H9 (cell line): ENCODE measurements at regions not wholly inside any gene's neighbourhood (a gene's known extent, or its start where the extent isn't known, plus 50 kb on each side); places are given as distances from the start of the nearest gene placed in this dataset.
A peak's percentile ranks its signal among the peaks of the same experiment; 100 is the strongest.
"Not testable (repeated sequence)": the region's sequence is repeated elsewhere in the genome, so short reads cannot be mapped to it uniquely, and the experiment has no call there.

ENCODE experiments used
- DNase-seq: peaks from one replicate; pipeline ENCODE4 v3.0.0-alpha.2; 2017
- H2AFZ ChIP-seq: one replicate; pipeline ENCODE4 v1.6.1; 2013; ENCODE audit warnings: mild to moderate bottlenecking, low read length, control low read depth, moderate library complexity
- H2AK5ac ChIP-seq: 2 replicates; pipeline ENCODE4 v1.6.1; 2013; ENCODE audit warnings: low read length, control low read depth, mixed read lengths; ENCODE audit not compliant: insufficient read length
- H2BK120ac ChIP-seq: one replicate; pipeline ENCODE4 v1.6.1; 2013; ENCODE audit warnings: low read depth, mild to moderate bottlenecking, low read length, control low read depth, inconsistent platforms; ENCODE audit not compliant: poor library complexity, severe bottlenecking
- H2BK12ac ChIP-seq: 2 replicates; pipeline ENCODE4 v1.6.1; 2013; ENCODE audit warnings: low read length, control low read depth, mixed read lengths, low read depth; ENCODE audit not compliant: insufficient read length
- H2BK15ac ChIP-seq: 2 replicates; pipeline ENCODE4 v1.6.1; 2013; ENCODE audit warnings: low read depth, low read length, control low read depth
- H2BK20ac ChIP-seq: one replicate; pipeline ENCODE4 v1.6.1; 2013; ENCODE audit warnings: low read depth, mild to moderate bottlenecking, low read length, control low read depth, inconsistent platforms; ENCODE audit not compliant: poor library complexity, severe bottlenecking
- H2BK5ac ChIP-seq: 2 replicates; pipeline ENCODE4 v1.6.1; 2013; ENCODE audit warnings: low read length, control low read depth, mixed read lengths; ENCODE audit not compliant: insufficient read length
- H3K14ac ChIP-seq: 2 replicates; pipeline ENCODE4 v1.6.1; 2013; ENCODE audit warnings: low read length, control low read depth; ENCODE audit not compliant: insufficient read depth
- H3K18ac ChIP-seq: 2 replicates; pipeline ENCODE4 v1.6.1; 2013; ENCODE audit warnings: low read depth, mild to moderate bottlenecking, mixed read lengths, low read length, control low read depth; ENCODE audit not compliant: insufficient read length
- H3K23ac ChIP-seq: 2 replicates; pipeline ENCODE4 v1.6.1; 2013; ENCODE audit warnings: low read length, control low read depth, mixed read lengths, low read depth; ENCODE audit not compliant: insufficient read length
- H3K23me2 ChIP-seq: 2 replicates; pipeline ENCODE4 v1.6.1; 2013; ENCODE audit warnings: low read depth, mild to moderate bottlenecking, mixed read lengths, low read length, control low read depth; ENCODE audit not compliant: insufficient read length, poor library complexity, severe bottlenecking
- H3K27ac ChIP-seq: 2 replicates; pipeline ENCODE4 v1.5.1; 2013; ENCODE audit warnings: low read length, control low read depth, mixed read lengths, low read depth; ENCODE audit not compliant: insufficient read length
- H3K27me3 ChIP-seq: 2 replicates; pipeline ENCODE4 v1.6.1; 2013; ENCODE audit warnings: low read length, control low read depth, inconsistent platforms; ENCODE audit not compliant: insufficient read depth
- H3K4ac ChIP-seq: 2 replicates; pipeline ENCODE4 v1.6.1; 2013; ENCODE audit warnings: low read depth, mild to moderate bottlenecking, control low read depth, inconsistent platforms, low read length, moderate library complexity
- H3K4me1 ChIP-seq: 2 replicates; pipeline ENCODE4 v1.6.1; 2013; ENCODE audit warnings: low read length, control low read depth, inconsistent platforms; ENCODE audit not compliant: insufficient read depth
- H3K4me2 ChIP-seq: 2 replicates; pipeline ENCODE4 v1.6.1; 2013; ENCODE audit warnings: low read length, control low read depth, mixed read lengths; ENCODE audit not compliant: insufficient read length, insufficient read depth
- H3K56ac ChIP-seq: 2 replicates; pipeline ENCODE4 v1.6.1; 2013; ENCODE audit warnings: low read depth, mild to moderate bottlenecking, mixed read lengths, low read length, control low read depth; ENCODE audit not compliant: insufficient read length
- H3K79me1 ChIP-seq: 2 replicates; pipeline ENCODE4 v1.6.1; 2013; ENCODE audit warnings: low read depth, mild to moderate bottlenecking, moderate library complexity, low read length, control low read depth, inconsistent platforms; ENCODE audit not compliant: insufficient read depth, poor library complexity, severe bottlenecking
- H3K79me2 ChIP-seq: 2 replicates; pipeline ENCODE4 v1.6.1; 2013; ENCODE audit warnings: low read length, control low read depth, inconsistent platforms; ENCODE audit not compliant: insufficient read depth
- H3K9ac ChIP-seq: 2 replicates; pipeline ENCODE4 v1.6.1; 2013; ENCODE audit warnings: low read length, control low read depth, mixed read lengths; ENCODE audit not compliant: insufficient read length; ENCODE audit errors: extremely low read depth
- H3K9me3 ChIP-seq: one replicate; pipeline ENCODE4 v1.6.1; 2013; ENCODE audit warnings: low read depth, low read length, inconsistent platforms; ENCODE audit not compliant: control insufficient read depth
- H3T11ph ChIP-seq: one replicate; pipeline ENCODE4 v1.6.1; 2013; ENCODE audit warnings: mild to moderate bottlenecking, low read length, control low read depth, inconsistent platforms
- H4K20me1 ChIP-seq: one replicate; pipeline ENCODE4 v1.6.1; 2013; ENCODE audit not compliant: control insufficient read depth, insufficient read length, insufficient read depth
- H4K5ac ChIP-seq: 2 replicates; pipeline ENCODE4 v1.6.1; 2013; ENCODE audit warnings: low read depth, mild to moderate bottlenecking, mixed read lengths, low read length, control low read depth; ENCODE audit not compliant: insufficient read length
- H4K8ac ChIP-seq: replicated peaks from 2 replicates; pipeline ENCODE4 v1.6.1; 2013; ENCODE audit warnings: low read length, control low read depth, mixed read lengths, low read depth; ENCODE audit not compliant: insufficient read length
- H4K91ac ChIP-seq: 2 replicates; pipeline ENCODE4 v1.6.1; 2013; ENCODE audit warnings: low read depth, mild to moderate bottlenecking, moderate library complexity, mixed read lengths, low read length, control low read depth; ENCODE audit not compliant: insufficient read length
- H3K27ac Mint-ChIP-seq, 3 experiments: 2 replicates in 2 of 3; 3 replicates in 1 of 3; pipeline ENCODE4 v1.8.0; 2020 to 2021; ENCODE audit warnings: mixed read lengths in 3 of 3, mild to moderate bottlenecking in 1 of 3, moderate library complexity in 1 of 3
- H3K27me3 Mint-ChIP-seq: 2 replicates; pipeline ENCODE4 v1.8.0; 2021; ENCODE audit warnings: low read depth, mild to moderate bottlenecking, moderate library complexity, mixed read lengths
- H3K36me3 Mint-ChIP-seq, 3 experiments: 2 replicates in 2 of 3; 3 replicates in 1 of 3; pipeline ENCODE4 v1.8.0; 2020 to 2021; ENCODE audit warnings: low read depth in 3 of 3, mixed read lengths in 3 of 3; ENCODE audit not compliant: insufficient read depth in 1 of 3
- H3K4me1 Mint-ChIP-seq, 2 experiments: 2 replicates each; pipeline ENCODE4 v1.8.0; 2020; ENCODE audit warnings: mixed read lengths in 2 of 2
- H3K4me3 Mint-ChIP-seq, 2 experiments: 2 replicates in 1 of 2; 3 replicates in 1 of 2; pipeline ENCODE4 v1.8.0; 2020 to 2021; ENCODE audit warnings: mild to moderate bottlenecking in 2 of 2, mixed read lengths in 2 of 2, moderate library complexity in 1 of 2
- H3K9me3 Mint-ChIP-seq, 2 experiments: 2 replicates in 1 of 2; 3 replicates in 1 of 2; pipeline ENCODE4 v1.8.0; 2020; ENCODE audit warnings: mild to moderate bottlenecking in 2 of 2, mixed read lengths in 2 of 2, moderate library complexity in 1 of 2
- WGBS: extraction: QIAGEN DNeasy Blood & Tissue Kit; methylation state at CpG from one replicate; pipeline ENCODE4 v1.1.7; 2013; ENCODE audit warnings: missing lambda C conversion rate, low lambda C conversion rate, mixed read lengths; ENCODE audit not compliant: insufficient read length; ENCODE audit errors: extremely low coverage; 5-methylcytosine and 5-hydroxymethylcytosine counted together
- TF ChIP-seq, protein P1 (sequence below): fragments of 200-600 bp; sonication (generic); conservative IDR thresholded peaks from 3 replicates; pipeline ENCODE4 v1.8.0; 2021; ENCODE audit warnings: antibody characterized with exemption, mild to moderate bottlenecking

DNA sequence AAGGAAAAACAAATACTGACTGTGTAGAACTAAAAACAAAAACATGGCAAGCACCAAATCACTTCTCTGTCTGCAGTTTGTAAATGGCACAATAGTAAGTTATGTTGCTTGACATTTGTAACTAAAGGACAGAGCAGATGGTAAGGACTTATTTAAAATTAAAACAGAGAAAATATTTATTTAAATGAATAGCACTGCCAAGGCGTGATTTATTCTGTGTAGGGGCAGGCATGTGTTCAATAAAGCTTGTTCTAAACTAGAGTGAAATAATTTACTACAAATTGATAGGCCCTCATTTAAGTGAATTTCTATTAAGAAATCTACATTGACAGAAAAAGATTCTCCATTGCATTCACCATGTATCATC is 231.5 kb downstream of the CYLC2 start:
- Histone ChIP-seq H4K8ac (no peak overlapping the region), H3K23me2 (no peaks in the 10 kb centered on the region), H2BK12ac (no peak overlapping the region), H3T11ph (no peak overlapping the region), H2AFZ (no peak overlapping the region), H3K4ac (no peak overlapping the region), H4K91ac (no peak overlapping the region), H2BK15ac (no peak overlapping the region), H3K9me3 (no peaks in the 10 kb centered on the region), H3K79me1 (no peaks in the 10 kb centered on the region), H3K4me2 (no peak overlapping the region), H3K79me2 (no peaks in the 10 kb centered on the region), H2BK120ac (no peak overlapping the region), H2AK5ac (no peak overlapping the region), H2BK5ac (no peak overlapping the region), H3K27me3 (no peaks in the 10 kb centered on the region; the same call in 1 of the 2 replicates), H4K20me1 (no peaks in the 10 kb centered on the region), H3K27ac (no peak overlapping the region), H4K5ac (no peak overlapping the region), H2BK20ac (no peak overlapping the region), H3K23ac (no peak overlapping the region), H3K18ac (no peak overlapping the region), H3K14ac (no peak overlapping the region), H3K9ac (no peak overlapping the region), H3K4me1 (no peaks in the 10 kb centered on the region), H3K56ac (no peak overlapping the region)
- no peak for DNase-seq
- no peaks in the 10 kb centered on the region for H3K27me3 Mint-ChIP-seq
- no CpG with 5 or more reads among the region's 1 CpG for WGBS
- H3K27ac Mint-ChIP-seq: no peak overlapping the region
- no peak overlapping the region for H3K4me3 Mint-ChIP-seq
- no peaks in the 10 kb centered on the region for H3K36me3 Mint-ChIP-seq
- H3K9me3 Mint-ChIP-seq: peaks cover 2% of the 10 kb centered on the region in 2 experiments; a peak in 3 of 5 replicates
- H3K4me1 Mint-ChIP-seq: no peaks in the 10 kb centered on the region
- TF ChIP-seq, protein P1, sequence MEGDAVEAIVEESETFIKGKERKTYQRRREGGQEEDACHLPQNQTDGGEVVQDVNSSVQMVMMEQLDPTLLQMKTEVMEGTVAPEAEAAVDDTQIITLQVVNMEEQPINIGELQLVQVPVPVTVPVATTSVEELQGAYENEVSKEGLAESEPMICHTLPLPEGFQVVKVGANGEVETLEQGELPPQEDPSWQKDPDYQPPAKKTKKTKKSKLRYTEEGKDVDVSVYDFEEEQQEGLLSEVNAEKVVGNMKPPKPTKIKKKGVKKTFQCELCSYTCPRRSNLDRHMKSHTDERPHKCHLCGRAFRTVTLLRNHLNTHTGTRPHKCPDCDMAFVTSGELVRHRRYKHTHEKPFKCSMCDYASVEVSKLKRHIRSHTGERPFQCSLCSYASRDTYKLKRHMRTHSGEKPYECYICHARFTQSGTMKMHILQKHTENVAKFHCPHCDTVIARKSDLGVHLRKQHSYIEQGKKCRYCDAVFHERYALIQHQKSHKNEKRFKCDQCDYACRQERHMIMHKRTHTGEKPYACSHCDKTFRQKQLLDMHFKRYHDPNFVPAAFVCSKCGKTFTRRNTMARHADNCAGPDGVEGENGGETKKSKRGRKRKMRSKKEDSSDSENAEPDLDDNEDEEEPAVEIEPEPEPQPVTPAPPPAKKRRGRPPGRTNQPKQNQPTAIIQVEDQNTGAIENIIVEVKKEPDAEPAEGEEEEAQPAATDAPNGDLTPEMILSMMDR: no peak

- H3K79me2 ChIP-seq, H3K9me3 Mint-ChIP-seq, H3K27me3 ChIP-seq, H3K79me1 ChIP-seq, H3K27ac ChIP-seq, H3K4me2 ChIP-seq, H3K23me2 ChIP-seq, H3K36me3 Mint-ChIP-seq, H2BK5ac ChIP-seq, H3T11ph ChIP-seq, H2AK5ac ChIP-seq, H3K4ac ChIP-seq, H3K56ac ChIP-seq, H2BK20ac ChIP-seq, H2BK12ac ChIP-seq, H3K9me3 ChIP-seq, H2BK120ac ChIP-seq, H3K9ac ChIP-seq, H4K91ac ChIP-seq, H3K4me1 ChIP-seq, H3K23ac ChIP-seq, H4K8ac ChIP-seq, H2AFZ ChIP-seq, H3K27me3 Mint-ChIP-seq, H4K5ac ChIP-seq, H2BK15ac ChIP-seq, H4K20me1 ChIP-seq, H3K18ac ChIP-seq: not testable (repeated sequence)
- H3K4me3 Mint-ChIP-seq: peak overlapping the region; percentile 32 to 63; a peak in 3 of 5 replicates
- H3K4me1 Mint-ChIP-seq: peaks cover 9 to 10% of the 10 kb centered on the region in 2 experiments
- H3K27ac Mint-ChIP-seq: peak overlapping the region in 2 of 3 experiments; percentile 67 to 86; a peak in 3 of 7 replicates
- no CpG with 5 or more reads among the region's 24 CpGs for WGBS
- H3K14ac ChIP-seq: peak overlapping the region; percentile 84; the same call in 1 of the 2 replicates
- peak; percentile 58 for DNase-seq
Observed at GRCh38 chr9:103237571-103238109, 242.5 kb downstream of the CYLC2 start.
